OCI-LY7 (cell line): ENCODE measurements at regions not wholly inside any gene's neighbourhood (a gene's known extent, or its start where the extent isn't known, plus 50 kb on each side); places are given as distances from the start of the nearest gene placed in this dataset.

Experiments used
- CTCF ChIP-seq: fragments of 200-600 bp; sonication (generic); conservative IDR thresholded peaks from 2 replicates; pipeline ENCODE4 v1.5.1; 2014; ENCODE audit warnings: mild to moderate bottlenecking, antibody characterized with exemption, low read length, moderate library complexity, mixed read lengths
- EZH2phosphoT487 ChIP-seq: fragments of 200-600 bp; sonication (generic); IDR thresholded peaks from 2 replicates; pipeline ENCODE4 v1.6.1; 2018; ENCODE audit warnings: low read depth, borderline replicate concordance, mild to moderate bottlenecking, mixed run types, antibody characterized with exemption, low read length, moderate library complexity, mixed read lengths

DNA sequence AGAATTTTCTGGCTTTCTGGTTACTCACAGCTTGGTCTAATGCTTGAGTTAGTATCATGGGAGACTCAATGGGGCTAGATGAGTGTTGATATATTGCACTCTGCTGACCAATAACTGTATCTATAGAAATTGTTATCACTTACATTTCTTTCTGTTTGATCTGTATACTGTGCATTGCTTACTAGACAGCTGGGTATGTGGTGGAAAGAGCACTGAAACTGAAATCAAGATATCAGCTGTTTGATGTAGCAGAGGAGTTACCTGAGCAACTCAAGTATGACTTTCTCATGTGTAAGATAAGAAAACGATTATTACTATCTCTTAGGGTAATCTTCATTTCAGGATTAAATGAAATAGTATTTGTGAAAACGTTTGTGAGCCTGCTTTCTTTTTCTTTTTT lies 183.0 kb downstream of the SLC15A5 start:
- no peak for TF ChIP-seq CTCF
- no peak for TF ChIP-seq EZH2phosphoT487
